GM19372 (cell line): ENCODE measurements at regions not wholly inside any gene's neighbourhood (a gene's known extent, or its start where the extent isn't known, plus 50 kb on each side); places are given as distances from the start of the nearest gene placed in this dataset.

Source experiments
- ATAC-seq: cut with Tn5 transposase; IDR thresholded peaks from one replicate; pipeline ENCODE4 v1.9.1; 2021; ENCODE audit warnings: mild to moderate bottlenecking, low read depth, moderate library complexity; ENCODE audit not compliant: unreplicated experiment

- ATAC-seq: no peak
Observed at GRCh38 chr11:15780837-15781236, 575.5 kb downstream of the SOX6 start.

DNA sequence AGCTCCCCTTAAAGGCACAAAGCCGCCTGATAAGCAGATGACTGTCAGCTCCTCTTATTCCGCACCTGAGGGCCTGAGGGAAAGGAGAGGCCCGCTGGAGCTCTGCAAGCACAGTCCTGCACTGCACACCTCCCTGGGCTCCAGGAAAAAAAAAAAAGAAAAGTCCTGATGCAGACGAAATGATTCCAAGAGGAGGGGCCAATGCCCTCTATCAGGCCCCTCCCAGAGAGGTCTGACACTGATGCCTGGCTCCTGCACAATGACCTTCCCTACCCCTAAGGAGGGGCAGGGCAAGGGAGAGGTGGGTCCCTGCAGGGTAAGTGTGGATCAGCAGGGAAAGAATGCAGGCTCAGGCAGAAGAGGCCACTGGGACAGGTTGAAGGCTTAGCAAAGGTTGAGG lies 572.7 kb downstream of the SOX6 start:
- no peak for ATAC-seq

GRCh38 chr11:15793043-15793996 lies 563.0 kb downstream of the SOX6 start:
- ATAC-seq: no peak

DNA sequence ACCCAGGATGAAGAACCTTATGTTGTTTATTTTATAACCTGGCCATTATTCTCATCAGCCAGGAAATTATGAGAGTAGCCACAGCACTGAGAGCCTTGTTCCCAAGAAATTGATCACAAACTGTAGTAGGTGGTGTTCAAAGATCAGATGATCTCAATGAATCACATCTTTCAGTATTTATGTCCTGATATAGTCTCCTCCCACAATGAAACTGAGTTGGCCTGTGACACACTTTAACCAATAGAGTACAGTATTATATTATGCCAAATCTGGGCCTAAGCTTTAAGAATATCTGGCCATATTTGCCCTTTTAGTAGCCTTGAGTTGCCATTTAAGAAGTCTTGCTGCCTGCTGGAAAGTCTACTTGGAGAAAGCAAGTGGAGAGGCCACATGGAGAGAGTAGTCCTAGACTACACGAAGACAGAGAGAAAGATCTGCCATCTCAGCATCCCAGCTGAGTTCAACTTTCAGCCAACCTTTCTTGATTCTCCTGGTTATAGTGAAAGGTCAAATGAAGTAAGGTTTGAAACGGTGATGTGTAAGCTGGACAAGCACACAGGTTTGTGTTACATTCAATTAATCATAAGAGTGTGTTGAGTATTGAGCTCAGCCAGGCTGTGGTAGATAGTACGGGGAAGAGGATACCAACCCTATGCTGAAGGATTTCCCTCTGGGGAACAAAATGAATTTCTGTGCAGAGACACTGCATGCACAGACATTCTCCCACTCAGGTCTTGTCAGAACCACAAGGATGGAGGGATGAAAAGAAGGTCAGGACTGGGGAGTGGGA lies 561.8 kb downstream of the SOX6 start:
- no peak for ATAC-seq

GRCh38 chr11:15795378-15795777 lies 561.0 kb downstream of the SOX6 start:
- ATAC-seq: no peak

DNA sequence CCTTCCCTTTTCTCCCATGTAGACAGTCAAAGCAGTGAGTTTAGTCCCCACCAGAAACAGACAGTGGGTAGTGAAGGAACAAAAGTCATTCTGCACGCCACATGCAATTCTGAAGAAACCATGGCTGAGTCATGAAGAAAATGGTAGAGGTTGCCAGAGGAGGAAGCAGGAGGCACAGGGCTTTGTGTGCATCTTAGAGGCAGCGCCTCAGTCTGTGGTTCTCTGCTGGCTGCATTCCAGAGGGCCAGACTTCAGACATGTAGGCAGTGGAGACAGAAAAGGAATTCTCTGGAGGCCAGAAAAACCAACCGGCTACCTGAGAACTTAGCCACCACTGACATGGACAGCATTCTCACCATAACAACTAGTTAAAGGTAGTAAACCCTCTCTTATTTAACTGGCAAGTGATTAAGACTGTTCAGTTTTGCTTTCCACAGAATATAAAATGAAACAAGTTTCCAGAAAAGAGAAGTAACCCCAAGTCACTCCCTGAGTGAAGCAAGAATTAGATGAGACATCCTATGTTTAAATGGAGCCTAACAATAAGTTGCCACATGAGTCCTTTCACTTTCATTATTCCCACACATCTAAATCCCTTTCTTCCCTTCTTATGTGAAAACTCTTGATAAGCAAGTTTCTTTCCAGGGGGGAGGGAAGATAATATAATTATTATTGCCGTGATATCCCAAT lies 556.1 kb downstream of the SOX6 start:
- no peak for ATAC-seq

DNA sequence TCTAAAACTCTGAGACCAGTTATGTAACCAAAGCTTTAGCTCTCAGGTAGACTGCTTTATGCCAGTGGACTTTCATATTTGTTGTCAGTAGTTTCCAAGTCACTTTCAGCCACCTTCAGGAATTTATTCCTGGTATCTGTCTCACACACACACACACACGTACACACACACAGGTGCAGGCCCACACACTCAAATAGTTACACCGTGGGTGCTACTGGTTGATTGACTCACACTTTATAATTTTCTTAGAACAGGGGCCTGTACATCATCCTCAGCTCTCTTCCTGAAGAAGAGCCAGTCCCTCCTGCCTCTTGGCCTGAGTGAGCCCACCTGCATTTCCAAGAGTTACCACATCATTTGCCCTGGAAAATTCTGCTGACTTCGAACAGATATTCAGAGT lies 555.2 kb downstream of the SOX6 start:
- ATAC-seq: no peak

- ATAC-seq: no peak
Observed at GRCh38 chr11:15801616-15802015, 554.7 kb downstream of the SOX6 start.

GRCh38 chr11:15805726-15806125 lies 550.6 kb downstream of the SOX6 start:
- ATAC-seq: no peak

GRCh38 chr11:15806217-15806616 lies 550.1 kb downstream of the SOX6 start:
- ATAC-seq: no peak

GRCh38 chr11:15807827-15808226 lies 548.5 kb downstream of the SOX6 start:
- no peak for ATAC-seq

GRCh38 chr11:15810082-15810481 lies 546.3 kb downstream of the SOX6 start:
- no peak for ATAC-seq

- ATAC-seq: no peak
Observed at GRCh38 chr11:15810525-15810924, 545.8 kb downstream of the SOX6 start.

GRCh38 chr11:15815246-15816195 lies 540.8 kb downstream of the SOX6 start:
- ATAC-seq: no peak

- no peak for ATAC-seq
Observed at GRCh38 chr11:15816260-15816871, 540.0 kb downstream of the SOX6 start.

DNA sequence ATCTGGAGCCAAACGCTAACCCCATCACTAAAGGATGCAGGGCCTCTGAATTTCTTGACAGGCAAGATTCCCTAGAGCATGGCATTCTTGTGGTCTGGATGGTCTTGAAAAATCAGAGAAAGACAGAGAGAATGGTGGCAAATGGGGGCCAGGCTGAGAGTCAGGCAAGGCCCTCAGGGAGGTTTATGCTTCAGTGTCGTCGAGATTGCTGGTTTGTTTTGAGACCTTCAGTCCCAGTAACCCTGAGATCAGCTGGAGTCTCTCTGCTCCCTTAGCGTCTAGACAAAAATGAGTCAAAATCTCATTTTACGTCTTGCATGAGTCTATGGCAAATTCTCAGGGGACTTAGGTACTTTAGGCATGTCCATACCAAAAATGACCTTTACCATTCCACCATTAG lies 539.3 kb downstream of the SOX6 start:
- ATAC-seq: no peak

DNA sequence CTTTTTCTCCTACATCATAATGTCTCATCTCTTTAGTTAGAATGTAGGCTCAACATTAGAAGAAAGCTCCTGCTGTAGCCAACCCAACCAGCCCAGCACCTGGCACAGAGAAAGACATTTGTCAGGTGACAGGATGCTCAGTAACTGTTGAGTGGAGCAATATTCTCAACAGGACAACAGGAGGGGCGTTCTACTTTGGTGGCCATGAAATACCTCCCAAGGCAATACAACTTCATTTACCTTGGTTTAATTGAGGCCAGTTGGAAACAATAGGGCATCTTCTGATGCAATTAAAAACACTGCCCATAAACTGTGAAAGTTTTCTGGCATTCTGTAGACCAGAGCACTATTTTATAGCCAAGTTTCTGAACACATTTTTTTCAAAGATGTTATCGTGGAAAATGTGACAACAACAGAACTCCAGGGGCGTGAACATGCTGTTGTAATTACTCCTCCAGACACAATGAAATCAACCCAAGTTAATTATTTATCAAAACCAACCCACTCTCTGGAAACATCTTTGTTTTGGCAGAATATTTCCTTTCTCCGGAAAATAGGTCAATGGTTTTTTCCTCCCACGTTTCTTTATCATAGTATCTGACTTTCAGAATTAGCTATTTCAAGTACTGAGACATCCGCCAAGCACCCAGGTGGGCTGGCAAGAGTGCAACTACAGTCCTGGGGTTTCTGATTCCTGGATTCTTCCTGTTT lies 538.1 kb downstream of the SOX6 start:
- no peak for ATAC-seq

DNA sequence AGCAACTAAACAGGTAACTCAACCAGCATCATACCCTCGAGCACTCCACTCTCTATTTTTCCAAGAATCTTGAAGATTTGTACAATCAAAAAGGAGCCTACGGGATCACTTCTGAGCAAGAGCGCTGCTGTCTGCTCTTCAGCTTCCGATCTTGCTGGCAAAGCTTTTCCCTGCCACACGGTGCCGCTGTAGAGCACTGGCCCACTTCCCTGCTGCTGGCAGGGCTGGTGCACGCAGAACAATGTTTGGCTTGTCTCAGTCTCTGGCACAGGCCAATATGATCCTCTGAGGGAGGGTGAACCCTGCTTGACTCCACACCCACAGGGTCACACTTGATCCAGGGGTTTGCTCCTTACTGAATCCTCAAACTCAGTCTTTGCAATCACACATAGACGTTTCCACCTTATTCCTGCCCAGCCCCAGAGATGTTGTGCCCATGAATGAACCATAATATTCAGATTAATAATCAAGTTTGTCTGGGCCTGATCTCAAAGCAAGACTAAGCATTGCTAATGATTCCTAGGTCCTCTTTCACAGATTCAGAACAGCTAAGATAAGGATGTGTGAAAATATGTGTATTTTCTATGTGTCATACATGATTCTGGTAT lies 536.6 kb downstream of the SOX6 start:
- ATAC-seq: no peak
